Stimulated activated CD4-positive, alpha-beta T cell treated with anti-CD3 and anti-CD28 coated beads, Interleukin-15, amount 100 ng/mL, for 24 hours (primary cell): ENCODE measurements at regions not wholly inside any gene's neighbourhood (a gene's known extent, or its start where the extent isn't known, plus 50 kb on each side); places are given as distances from the start of the nearest gene placed in this dataset.

Experiments used
- DNase-seq: peaks from one replicate; pipeline ENCODE4 v3.0.0-alpha.2; 2020

GRCh38 chr20:7657569-7657968, 282.7 kb downstream of the HAO1 start:
- DNase-seq: no peak

- no peak for DNase-seq
Measured at GRCh38 chr20:7660165-7660564, 280.1 kb downstream of the HAO1 start.

- no peak for DNase-seq
Measured at GRCh38 chr20:7665376-7665775, 274.9 kb downstream of the HAO1 start.

- DNase-seq: no peak
Measured at GRCh38 chr20:7667194-7667593, 273.1 kb downstream of the HAO1 start.

- no peak for DNase-seq
Measured at GRCh38 chr20:7672571-7672970, 267.7 kb downstream of the HAO1 start.

GRCh38 chr20:7673841-7674240, 266.4 kb downstream of the HAO1 start:
- DNase-seq: no peak

GRCh38 chr20:7682916-7683315, 257.3 kb downstream of the HAO1 start:
- no peak for DNase-seq

GRCh38 chr20:7687065-7687464, 253.2 kb downstream of the HAO1 start:
- DNase-seq: no peak

- no peak for DNase-seq
Measured at GRCh38 chr20:7689151-7689550, 251.1 kb downstream of the HAO1 start.

- no peak for DNase-seq
Measured at GRCh38 chr20:7691647-7692269, 248.5 kb downstream of the HAO1 start.

GRCh38 chr20:7692478-7692877, 247.8 kb downstream of the HAO1 start:
- no peak for DNase-seq

- no peak for DNase-seq
Measured at GRCh38 chr20:7693761-7694160, 246.5 kb downstream of the HAO1 start.

- DNase-seq: no peak
Measured at GRCh38 chr20:7695051-7695495, 245.2 kb downstream of the HAO1 start.

GRCh38 chr20:7695635-7696034, 244.6 kb downstream of the HAO1 start:
- DNase-seq: no peak

GRCh38 chr20:7696311-7696710, 243.9 kb downstream of the HAO1 start:
- no peak for DNase-seq

- no peak for DNase-seq
Measured at GRCh38 chr20:7702141-7702540, 238.1 kb downstream of the HAO1 start.

GRCh38 chr20:7703551-7703961, 236.7 kb downstream of the HAO1 start:
- DNase-seq: no peak

GRCh38 chr20:7703996-7704395, 236.3 kb downstream of the HAO1 start:
- no peak for DNase-seq

GRCh38 chr20:7708112-7708511, 232.1 kb downstream of the HAO1 start:
- no peak for DNase-seq

- no peak for DNase-seq
Measured at GRCh38 chr20:7708782-7709181, 231.5 kb downstream of the HAO1 start.

- no peak for DNase-seq
Measured at GRCh38 chr20:7710440-7710839, 229.8 kb downstream of the HAO1 start.

- no peak for DNase-seq
Measured at GRCh38 chr20:7712661-7713060, 227.6 kb downstream of the HAO1 start.

GRCh38 chr20:7714549-7714948, 225.7 kb downstream of the HAO1 start:
- DNase-seq: no peak

GRCh38 chr20:7716286-7716972, 223.8 kb downstream of the HAO1 start:
- no peak for DNase-seq

GRCh38 chr20:7722564-7722963, 217.7 kb downstream of the HAO1 start:
- DNase-seq: no peak
